WTC11 (cell line): ENCODE measurements at regions not wholly inside any gene's neighbourhood (a gene's known extent, or its start where the extent isn't known, plus 50 kb on each side); places are given as distances from the start of the nearest gene placed in this dataset.
A peak's percentile ranks its signal among the peaks of the same experiment; 100 is the strongest.

Experiments
- ATAC-seq: fragments of 200-7000 bp; cut with Tn5 transposase; 2 replicates; pipeline ENCODE4 v1.10.0; 2021; ENCODE audit warnings: mild to moderate bottlenecking, moderate library complexity
- CTCF ChIA-PET: fragments of 300-600 bp; sonication (Branson Sonifier 250); formaldehyde crosslinking; loops from one replicate; lab custom pipeline; 2021; ENCODE audit warnings: antibody characterized with exemption; lab: Charles Lee
- POLR2A ChIA-PET: fragments of 350-600 bp; sonication (Branson Sonifier 250); formaldehyde crosslinking; loops from one replicate; lab custom pipeline; 2021; ENCODE audit warnings: antibody characterized with exemption; lab: Charles Lee
- DNase-seq: peaks from one replicate; pipeline ENCODE4 v3.0.0; 2021; ENCODE audit warnings: low spot score
- H3K27ac Mint-ChIP-seq: 2 replicates; pipeline ENCODE4 v1.8.0; 2021; ENCODE audit warnings: mixed read lengths
- H3K27me3 Mint-ChIP-seq: 2 replicates; pipeline ENCODE4 v1.8.0; 2021; ENCODE audit warnings: low read depth, mild to moderate bottlenecking, moderate library complexity, mixed read lengths
- H3K36me3 Mint-ChIP-seq: 2 replicates; pipeline ENCODE4 v1.8.0; 2021; ENCODE audit warnings: mixed read lengths
- H3K4me1 Mint-ChIP-seq: 2 replicates; pipeline ENCODE4 v1.8.0; 2022; ENCODE audit warnings: mixed read lengths
- H3K4me3 Mint-ChIP-seq: 2 replicates; pipeline ENCODE4 v1.8.0; 2021; ENCODE audit warnings: mild to moderate bottlenecking, moderate library complexity, mixed read lengths
- H3K9me3 Mint-ChIP-seq: 2 replicates; pipeline ENCODE4 v1.8.0; 2021; ENCODE audit warnings: mixed read lengths
- ATF1 ChIP-seq: sonication (generic); formaldehyde crosslinking; IDR thresholded peaks from 2 replicates; pipeline ENCODE4 v1.8.1; 2023; ENCODE audit warnings: mild to moderate bottlenecking, moderate library complexity, missing genetic modification reagents
- ELF4 ChIP-seq: sonication (generic); formaldehyde crosslinking; IDR thresholded peaks from 2 replicates; pipeline ENCODE4 v1.8.1; 2022; ENCODE audit warnings: low read depth, mild to moderate bottlenecking, moderate library complexity, missing genetic modification reagents
- ERG ChIP-seq: fragments of 250-450 bp; sonication (Bioruptor Pico); IDR thresholded peaks from 2 replicates; pipeline ENCODE4 v1.8.0; 2021; ENCODE audit warnings: mild to moderate bottlenecking
- ETV6 ChIP-seq: sonication (generic); formaldehyde crosslinking; IDR thresholded peaks from 2 replicates; pipeline ENCODE4 v1.8.1; 2022; ENCODE audit warnings: mild to moderate bottlenecking, missing genetic modification reagents
- FOXP4 ChIP-seq: sonication (generic); formaldehyde crosslinking; IDR thresholded peaks from 2 replicates; pipeline ENCODE4 v1.8.0; 2022; ENCODE audit warnings: mild to moderate bottlenecking, missing genetic modification reagents
- HMGXB4 ChIP-seq: sonication (generic); formaldehyde crosslinking; IDR thresholded peaks from 2 replicates; pipeline ENCODE4 v1.8.1; 2023; ENCODE audit warnings: mild to moderate bottlenecking, moderate library complexity, missing genetic modification reagents
- JUN ChIP-seq: sonication (generic); formaldehyde crosslinking; IDR thresholded peaks from 2 replicates; pipeline ENCODE4 v1.8.0; 2023; ENCODE audit warnings: mild to moderate bottlenecking, missing genetic modification reagents
- KAT7 ChIP-seq: sonication (generic); formaldehyde crosslinking; IDR thresholded peaks from 2 replicates; pipeline ENCODE4 v1.8.1; 2023; ENCODE audit warnings: missing genetic modification reagents, mild to moderate bottlenecking, borderline replicate concordance
- NFE2L1 ChIP-seq: sonication (generic); formaldehyde crosslinking; IDR thresholded peaks from 2 replicates; pipeline ENCODE4 v1.8.1; 2023; ENCODE audit warnings: missing genetic modification reagents
- NFYB ChIP-seq: sonication (generic); formaldehyde crosslinking; conservative IDR thresholded peaks from 2 replicates; pipeline ENCODE4 v1.8.0; 2022; ENCODE audit warnings: low read depth, missing genetic modification reagents
- NR1H2 ChIP-seq: sonication (generic); formaldehyde crosslinking; IDR thresholded peaks from 2 replicates; pipeline ENCODE4 v1.9.0; 2021; ENCODE audit warnings: mild to moderate bottlenecking, moderate library complexity, missing genetic modification reagents
- OVOL2 ChIP-seq: fragments of 250-450 bp; sonication (Bioruptor Pico); IDR thresholded peaks from 2 replicates; pipeline ENCODE4 v1.9.0; 2021; ENCODE audit warnings: mild to moderate bottlenecking, borderline replicate concordance
- PRDM15 ChIP-seq: sonication (generic); formaldehyde crosslinking; IDR thresholded peaks from 2 replicates; pipeline ENCODE4 v1.8.0; 2022; ENCODE audit warnings: missing genetic modification reagents
- ZNF219 ChIP-seq: sonication (generic); formaldehyde crosslinking; IDR thresholded peaks from 2 replicates; pipeline ENCODE4 v1.8.0; 2023; ENCODE audit warnings: missing genetic modification reagents, mild to moderate bottlenecking, borderline replicate concordance
- ZNF281 ChIP-seq: sonication (generic); formaldehyde crosslinking; IDR thresholded peaks from 2 replicates; pipeline ENCODE4 v1.8.0; 2023; ENCODE audit warnings: mild to moderate bottlenecking, missing genetic modification reagents
- ZNF423 ChIP-seq: fragments of 250-450 bp; sonication (Bioruptor Pico); IDR thresholded peaks from 2 replicates; pipeline ENCODE4 v2.1.2; 2022; ENCODE audit warnings: mild to moderate bottlenecking, moderate library complexity
- ZNF425 ChIP-seq: fragments of 250-450 bp; sonication (Bioruptor Pico); conservative IDR thresholded peaks from 2 replicates; pipeline ENCODE4 v1.9.0; 2021; ENCODE audit warnings: mild to moderate bottlenecking
- ZNF512 ChIP-seq: sonication (generic); formaldehyde crosslinking; IDR thresholded peaks from 2 replicates; pipeline ENCODE4 v1.8.1; 2022; ENCODE audit warnings: missing genetic modification reagents, borderline replicate concordance

GRCh38 chr2:228493852-228494251, 312.4 kb upstream of the SPHKAP start (continued):
- no peak for TF ChIP-seq ZNF425 (CRISPR knock-in tag)
- TF ChIP-seq ZNF281 (CRISPR knock-in tag) = no peak
- TF ChIP-seq KAT7 (CRISPR knock-in tag) = no peak

- Mint-ChIP-seq H3K4me3 (no peak overlapping the region), H3K27ac (no peak overlapping the region), H3K4me1 (no peaks in the 10 kb centered on the region), H3K36me3 (peaks cover 3% of the 10 kb centered on the region; the same call in 1 of the 2 replicates), H3K9me3 (peaks cover 13% of the 10 kb centered on the region; the same call in 1 of the 2 replicates), H3K27me3 (no peaks in the 10 kb centered on the region)
- no peak for ATAC-seq
- CTCF ChIA-PET = no interaction called here
- no peak for DNase-seq
- no peak for TF ChIP-seq ZNF423 (CRISPR knock-in tag)
- TF ChIP-seq NFE2L1 (CRISPR knock-in tag) = 0 out of 2 replicates have a peak, but pooled peaks have one; percentile 33
- POLR2A ChIA-PET = no interaction called here
These were observed 297.5 kb upstream of the SPHKAP start for GRCh38 chr2:228479014-228479413.

GRCh38 chr2:228474466-228474865, 293.0 kb upstream of the SPHKAP start:
- Mint-ChIP-seq H3K27ac (no peak overlapping the region), H3K4me3 (no peak overlapping the region), H3K9me3 (peaks cover 24% of the 10 kb centered on the region), H3K36me3 (0 out of 2 replicates have a peak, but pooled peaks cover 5% of the 10 kb centered on the region), H3K27me3 (no peaks in the 10 kb centered on the region), H3K4me1 (no peaks in the 10 kb centered on the region)
- ChIA-PET POLR2A (no interaction called here), CTCF (no interaction called here)
- no peak for DNase-seq
- ATAC-seq = no peak
- TF ChIP-seq HMGXB4 (CRISPR knock-in tag) (no peak), PRDM15 (CRISPR knock-in tag) (no peak), JUN (CRISPR knock-in tag) (no peak), ATF1 (CRISPR knock-in tag) (no peak), ZNF219 (no peak), OVOL2 (CRISPR knock-in tag) (no peak), ERG (CRISPR knock-in tag) (no peak), ZNF423 (CRISPR knock-in tag) (no peak), ETV6 (CRISPR knock-in tag) (no peak), ZNF512 (CRISPR knock-in tag) (no peak), NR1H2 (CRISPR knock-in tag) (no peak), ELF4 (CRISPR knock-in tag) (no peak), NFYB (CRISPR knock-in tag) (no peak), FOXP4 (CRISPR knock-in tag) (no peak)
